ENCODE measurements at regions not wholly inside any gene's neighbourhood (a gene's known extent, or its start where the extent isn't known, plus 50 kb on each side); places are given as distances from the start of the nearest gene placed in this dataset.

DNA sequence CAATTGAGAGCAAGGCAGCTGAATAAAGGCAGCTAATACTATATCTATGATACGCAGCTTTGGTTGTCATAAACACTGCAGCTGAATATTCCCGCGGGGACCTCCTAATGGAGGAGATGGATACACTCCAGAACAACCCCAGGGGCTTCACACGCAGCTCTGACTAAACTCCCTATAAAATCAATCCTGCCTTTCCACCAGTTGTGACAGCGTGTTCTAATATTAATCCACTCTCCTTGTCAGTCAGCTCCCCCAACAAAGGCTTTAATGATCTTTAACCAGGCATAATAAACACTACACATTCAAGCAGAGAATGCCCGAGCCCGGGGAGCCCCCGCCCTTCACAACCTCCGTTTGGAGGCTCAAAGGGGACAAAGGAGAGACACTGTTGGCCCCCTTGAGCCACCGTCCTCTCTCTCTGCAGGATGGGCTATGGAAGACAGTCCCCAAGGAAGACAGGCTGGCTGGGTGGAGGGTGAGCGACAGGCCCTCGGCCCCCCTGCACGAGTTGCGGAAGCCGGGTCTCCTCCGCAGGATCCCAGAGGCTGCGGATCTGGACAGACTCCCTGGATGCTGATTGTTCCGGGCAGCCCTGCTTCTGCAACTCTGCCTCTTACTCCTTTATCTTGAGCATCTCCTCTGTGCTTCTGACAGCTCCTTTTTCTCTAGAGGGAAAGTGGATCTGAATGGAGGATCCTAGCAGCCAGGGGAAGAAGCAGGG lies 565.2 kb downstream of the BUD13 start:
- TF ChIP-seq, protein P1, sequence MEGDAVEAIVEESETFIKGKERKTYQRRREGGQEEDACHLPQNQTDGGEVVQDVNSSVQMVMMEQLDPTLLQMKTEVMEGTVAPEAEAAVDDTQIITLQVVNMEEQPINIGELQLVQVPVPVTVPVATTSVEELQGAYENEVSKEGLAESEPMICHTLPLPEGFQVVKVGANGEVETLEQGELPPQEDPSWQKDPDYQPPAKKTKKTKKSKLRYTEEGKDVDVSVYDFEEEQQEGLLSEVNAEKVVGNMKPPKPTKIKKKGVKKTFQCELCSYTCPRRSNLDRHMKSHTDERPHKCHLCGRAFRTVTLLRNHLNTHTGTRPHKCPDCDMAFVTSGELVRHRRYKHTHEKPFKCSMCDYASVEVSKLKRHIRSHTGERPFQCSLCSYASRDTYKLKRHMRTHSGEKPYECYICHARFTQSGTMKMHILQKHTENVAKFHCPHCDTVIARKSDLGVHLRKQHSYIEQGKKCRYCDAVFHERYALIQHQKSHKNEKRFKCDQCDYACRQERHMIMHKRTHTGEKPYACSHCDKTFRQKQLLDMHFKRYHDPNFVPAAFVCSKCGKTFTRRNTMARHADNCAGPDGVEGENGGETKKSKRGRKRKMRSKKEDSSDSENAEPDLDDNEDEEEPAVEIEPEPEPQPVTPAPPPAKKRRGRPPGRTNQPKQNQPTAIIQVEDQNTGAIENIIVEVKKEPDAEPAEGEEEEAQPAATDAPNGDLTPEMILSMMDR (IDR thresholded peaks at IDR 0.05): no peak
- no peak for TF ChIP-seq POLR2A (IDR thresholded peaks at IDR 0.05)
